ENCODE measurements at regions not wholly inside any gene's neighbourhood (a gene's known extent, or its start where the extent isn't known, plus 50 kb on each side); places are given as distances from the start of the nearest gene placed in this dataset.

DNA sequence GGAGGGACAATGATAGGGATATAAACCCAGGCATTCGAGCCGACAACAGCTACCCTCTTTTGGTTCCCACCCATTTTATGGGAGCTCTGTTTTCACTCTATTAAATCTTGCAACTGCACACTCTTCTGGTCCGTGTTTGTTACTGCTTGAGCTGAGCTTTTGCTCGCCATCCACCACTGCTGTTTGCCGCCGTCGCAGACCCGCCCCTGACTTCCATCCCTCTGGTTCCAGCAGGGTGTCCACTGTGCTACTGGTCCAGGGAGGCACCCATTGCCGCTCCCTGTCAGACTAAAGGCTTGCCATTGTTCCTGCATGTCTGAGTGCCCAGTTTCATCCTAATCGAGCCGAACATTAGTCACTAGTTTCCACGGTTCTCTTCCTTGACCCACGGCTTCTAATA lies 1170.5 kb upstream of the PABPC4L start:
- TF ChIP-seq, protein P1, sequence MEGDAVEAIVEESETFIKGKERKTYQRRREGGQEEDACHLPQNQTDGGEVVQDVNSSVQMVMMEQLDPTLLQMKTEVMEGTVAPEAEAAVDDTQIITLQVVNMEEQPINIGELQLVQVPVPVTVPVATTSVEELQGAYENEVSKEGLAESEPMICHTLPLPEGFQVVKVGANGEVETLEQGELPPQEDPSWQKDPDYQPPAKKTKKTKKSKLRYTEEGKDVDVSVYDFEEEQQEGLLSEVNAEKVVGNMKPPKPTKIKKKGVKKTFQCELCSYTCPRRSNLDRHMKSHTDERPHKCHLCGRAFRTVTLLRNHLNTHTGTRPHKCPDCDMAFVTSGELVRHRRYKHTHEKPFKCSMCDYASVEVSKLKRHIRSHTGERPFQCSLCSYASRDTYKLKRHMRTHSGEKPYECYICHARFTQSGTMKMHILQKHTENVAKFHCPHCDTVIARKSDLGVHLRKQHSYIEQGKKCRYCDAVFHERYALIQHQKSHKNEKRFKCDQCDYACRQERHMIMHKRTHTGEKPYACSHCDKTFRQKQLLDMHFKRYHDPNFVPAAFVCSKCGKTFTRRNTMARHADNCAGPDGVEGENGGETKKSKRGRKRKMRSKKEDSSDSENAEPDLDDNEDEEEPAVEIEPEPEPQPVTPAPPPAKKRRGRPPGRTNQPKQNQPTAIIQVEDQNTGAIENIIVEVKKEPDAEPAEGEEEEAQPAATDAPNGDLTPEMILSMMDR (conservative IDR thresholded peaks at IDR 0.05; ENCODE audit: low read depth in 2 of 2) = no peak
- TF ChIP-seq POLR2AphosphoS5 (IDR thresholded peaks at IDR 0.05; ENCODE audit: low read depth) (no peak), JUNB (IDR thresholded peaks at IDR 0.05; ENCODE audit: unreplicated experiment) (no peak), EZH2 (IDR thresholded peaks at IDR 0.05; ENCODE audit: low read depth, unreplicated experiment) (no peak), CREB1 (CRISPR knock-in tag; IDR thresholded peaks at IDR 0.05; ENCODE audit: low read depth) (no peak)
- TF ChIP-seq, protein P2, sequence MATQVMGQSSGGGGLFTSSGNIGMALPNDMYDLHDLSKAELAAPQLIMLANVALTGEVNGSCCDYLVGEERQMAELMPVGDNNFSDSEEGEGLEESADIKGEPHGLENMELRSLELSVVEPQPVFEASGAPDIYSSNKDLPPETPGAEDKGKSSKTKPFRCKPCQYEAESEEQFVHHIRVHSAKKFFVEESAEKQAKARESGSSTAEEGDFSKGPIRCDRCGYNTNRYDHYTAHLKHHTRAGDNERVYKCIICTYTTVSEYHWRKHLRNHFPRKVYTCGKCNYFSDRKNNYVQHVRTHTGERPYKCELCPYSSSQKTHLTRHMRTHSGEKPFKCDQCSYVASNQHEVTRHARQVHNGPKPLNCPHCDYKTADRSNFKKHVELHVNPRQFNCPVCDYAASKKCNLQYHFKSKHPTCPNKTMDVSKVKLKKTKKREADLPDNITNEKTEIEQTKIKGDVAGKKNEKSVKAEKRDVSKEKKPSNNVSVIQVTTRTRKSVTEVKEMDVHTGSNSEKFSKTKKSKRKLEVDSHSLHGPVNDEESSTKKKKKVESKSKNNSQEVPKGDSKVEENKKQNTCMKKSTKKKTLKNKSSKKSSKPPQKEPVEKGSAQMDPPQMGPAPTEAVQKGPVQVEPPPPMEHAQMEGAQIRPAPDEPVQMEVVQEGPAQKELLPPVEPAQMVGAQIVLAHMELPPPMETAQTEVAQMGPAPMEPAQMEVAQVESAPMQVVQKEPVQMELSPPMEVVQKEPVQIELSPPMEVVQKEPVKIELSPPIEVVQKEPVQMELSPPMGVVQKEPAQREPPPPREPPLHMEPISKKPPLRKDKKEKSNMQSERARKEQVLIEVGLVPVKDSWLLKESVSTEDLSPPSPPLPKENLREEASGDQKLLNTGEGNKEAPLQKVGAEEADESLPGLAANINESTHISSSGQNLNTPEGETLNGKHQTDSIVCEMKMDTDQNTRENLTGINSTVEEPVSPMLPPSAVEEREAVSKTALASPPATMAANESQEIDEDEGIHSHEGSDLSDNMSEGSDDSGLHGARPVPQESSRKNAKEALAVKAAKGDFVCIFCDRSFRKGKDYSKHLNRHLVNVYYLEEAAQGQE (IDR thresholded peaks at IDR 0.05; ENCODE audit: unreplicated experiment) = no peak
